ENCODE measurements at regions not wholly inside any gene's neighbourhood (a gene's known extent, or its start where the extent isn't known, plus 50 kb on each side); places are given as distances from the start of the nearest gene placed in this dataset.
"Not testable (repeated sequence)": the region's sequence is repeated elsewhere in the genome, so short reads cannot be mapped to it uniquely, and the experiment has no call there.

GRCh38 chr13:24944073-24944472, 151.9 kb upstream of the PABPC3 start:
- H3K4me3 ChIP-seq (replicated peaks in 1 of 3); intact Hi-C loops (cut with DNase I); H3K9me3 ChIP-seq; H3K27me3 ChIP-seq; H3K36me3 ChIP-seq: not testable (repeated sequence)
- Histone ChIP-seq H3K4me1 (peaks cover 8 to 17% of the 10 kb centered on the region in 2 donors), H3K27ac (peak overlapping the region; percentile 60 to 90 (median 86))
- DNase-seq, result peak; percentile 58 to 71
- peak in 1 of 2 donors; percentile 5 for TF ChIP-seq POLR2A (IDR thresholded peaks at IDR 0.05)
- 26 to 51% methylated on average over 3 to 4 of the region's 4 CpGs for WGBS, 2 donors

DNA sequence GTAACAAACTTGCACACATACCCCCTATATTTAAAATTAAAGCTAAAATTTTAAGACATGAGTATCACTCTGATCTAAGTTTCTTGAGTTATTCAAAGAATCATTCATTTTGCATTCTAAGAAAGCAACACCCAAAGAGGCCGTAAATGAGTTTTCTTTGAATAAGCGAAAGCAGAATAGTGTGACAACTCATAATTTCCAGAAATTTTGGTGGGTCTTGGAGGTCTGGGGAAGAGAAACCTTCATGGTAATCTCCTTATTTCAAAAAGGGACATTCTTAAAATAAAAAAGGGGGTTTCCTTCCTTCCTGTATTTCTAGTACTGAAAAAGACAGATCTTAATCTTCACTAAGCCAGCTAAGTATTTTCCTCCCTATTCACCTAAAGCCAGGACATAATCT, 147.0 kb upstream of the PABPC3 start:
- H3K4me3 ChIP-seq (replicated peaks in 1 of 3); H3K4me1 ChIP-seq; H3K27me3 ChIP-seq; H3K27ac ChIP-seq; intact Hi-C loops (cut with DNase I); H3K9me3 ChIP-seq; H3K36me3 ChIP-seq; DNase-seq: not testable (repeated sequence)
- 88 to 96% methylated on average over 2 of the region's 2 CpGs for WGBS, 2 donors

GRCh38 chr13:24950611-24951010, 145.3 kb upstream of the PABPC3 start:
- H3K27me3 ChIP-seq; intact Hi-C loops (cut with DNase I); H3K27ac ChIP-seq; H3K4me3 ChIP-seq (replicated peaks in 1 of 3); H3K9me3 ChIP-seq; H3K36me3 ChIP-seq; DNase-seq; H3K4me1 ChIP-seq: not testable (repeated sequence)

GRCh38 chr13:24967970-24968369, 128.0 kb upstream of the PABPC3 start:
- peak overlapping the region; percentile 35 to 80 (median 58) for H3K27ac ChIP-seq
- H3K36me3 ChIP-seq; H3K9me3 ChIP-seq; H3K27me3 ChIP-seq; DNase-seq; intact Hi-C loops (cut with DNase I); H3K4me1 ChIP-seq: not testable (repeated sequence)
- peak overlapping the region in 2 of 3 donors; percentile 26 to 62 for H3K4me3 ChIP-seq (replicated peaks in 1 of 3)
- WGBS, 2 donors, result 0% methylated on average over 5 of the region's 5 CpGs
- TF ChIP-seq POLR2A (IDR thresholded peaks at IDR 0.05), result peak in 1 of 2 donors; percentile 32

DNA sequence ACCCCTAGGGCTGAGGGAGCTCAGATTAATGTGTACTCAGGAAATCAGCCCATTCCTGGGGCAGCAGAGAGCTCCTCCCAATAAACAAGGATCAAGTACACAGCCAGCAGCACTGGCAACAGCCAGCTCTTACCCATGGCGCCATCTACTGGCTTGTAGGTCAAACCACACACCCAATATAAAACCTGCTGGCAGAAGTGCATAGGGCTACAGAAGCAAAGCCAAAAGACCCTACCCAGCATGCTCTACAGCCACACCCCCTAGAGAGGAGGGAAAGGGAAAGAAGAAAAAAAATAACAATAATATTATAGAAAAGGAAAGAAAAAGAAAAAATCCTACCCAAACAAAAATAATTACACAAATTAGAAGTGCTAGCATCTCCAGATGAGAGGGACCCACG, 127.5 kb upstream of the PABPC3 start:
- H3K9me3 ChIP-seq; H3K4me1 ChIP-seq; H3K27me3 ChIP-seq; intact Hi-C loops (cut with DNase I); H3K36me3 ChIP-seq: not testable (repeated sequence)
- H3K4me3 ChIP-seq (replicated peaks in 1 of 3), result peak overlapping the region in 1 of 3 donors; percentile 62
- peak overlapping the region in 2 of 3 donors; percentile 58 to 80 for H3K27ac ChIP-seq
- WGBS, 2 donors, result 41 to 45% methylated on average over 2 of the region's 2 CpGs
- peak; percentile 18 to 31 for DNase-seq
- TF ChIP-seq, protein P1, sequence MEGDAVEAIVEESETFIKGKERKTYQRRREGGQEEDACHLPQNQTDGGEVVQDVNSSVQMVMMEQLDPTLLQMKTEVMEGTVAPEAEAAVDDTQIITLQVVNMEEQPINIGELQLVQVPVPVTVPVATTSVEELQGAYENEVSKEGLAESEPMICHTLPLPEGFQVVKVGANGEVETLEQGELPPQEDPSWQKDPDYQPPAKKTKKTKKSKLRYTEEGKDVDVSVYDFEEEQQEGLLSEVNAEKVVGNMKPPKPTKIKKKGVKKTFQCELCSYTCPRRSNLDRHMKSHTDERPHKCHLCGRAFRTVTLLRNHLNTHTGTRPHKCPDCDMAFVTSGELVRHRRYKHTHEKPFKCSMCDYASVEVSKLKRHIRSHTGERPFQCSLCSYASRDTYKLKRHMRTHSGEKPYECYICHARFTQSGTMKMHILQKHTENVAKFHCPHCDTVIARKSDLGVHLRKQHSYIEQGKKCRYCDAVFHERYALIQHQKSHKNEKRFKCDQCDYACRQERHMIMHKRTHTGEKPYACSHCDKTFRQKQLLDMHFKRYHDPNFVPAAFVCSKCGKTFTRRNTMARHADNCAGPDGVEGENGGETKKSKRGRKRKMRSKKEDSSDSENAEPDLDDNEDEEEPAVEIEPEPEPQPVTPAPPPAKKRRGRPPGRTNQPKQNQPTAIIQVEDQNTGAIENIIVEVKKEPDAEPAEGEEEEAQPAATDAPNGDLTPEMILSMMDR (IDR thresholded peaks at IDR 0.05), result peak in 4 of 6 experiments; percentile 18 to 68 (median 40)

- H3K27me3 ChIP-seq; intact Hi-C loops (cut with DNase I); H3K9me3 ChIP-seq; H3K4me3 ChIP-seq (replicated peaks in 1 of 3); H3K27ac ChIP-seq; DNase-seq; H3K4me1 ChIP-seq; H3K36me3 ChIP-seq: not testable (repeated sequence)
- 74 to 78% methylated on average over 9 of the region's 9 CpGs for WGBS, 2 donors
These were observed 122.8 kb upstream of the PABPC3 start for GRCh38 chr13:24973102-24973501.

- H3K9me3 ChIP-seq; H3K36me3 ChIP-seq; intact Hi-C loops (cut with DNase I); H3K4me3 ChIP-seq (replicated peaks in 1 of 3); H3K4me1 ChIP-seq; H3K27ac ChIP-seq; DNase-seq; H3K27me3 ChIP-seq: not testable (repeated sequence)
- 57 to 71% methylated on average over 3 of the region's 3 CpGs for WGBS, 2 donors
These were observed 114.6 kb upstream of the PABPC3 start for GRCh38 chr13:24981181-24981803.

DNA sequence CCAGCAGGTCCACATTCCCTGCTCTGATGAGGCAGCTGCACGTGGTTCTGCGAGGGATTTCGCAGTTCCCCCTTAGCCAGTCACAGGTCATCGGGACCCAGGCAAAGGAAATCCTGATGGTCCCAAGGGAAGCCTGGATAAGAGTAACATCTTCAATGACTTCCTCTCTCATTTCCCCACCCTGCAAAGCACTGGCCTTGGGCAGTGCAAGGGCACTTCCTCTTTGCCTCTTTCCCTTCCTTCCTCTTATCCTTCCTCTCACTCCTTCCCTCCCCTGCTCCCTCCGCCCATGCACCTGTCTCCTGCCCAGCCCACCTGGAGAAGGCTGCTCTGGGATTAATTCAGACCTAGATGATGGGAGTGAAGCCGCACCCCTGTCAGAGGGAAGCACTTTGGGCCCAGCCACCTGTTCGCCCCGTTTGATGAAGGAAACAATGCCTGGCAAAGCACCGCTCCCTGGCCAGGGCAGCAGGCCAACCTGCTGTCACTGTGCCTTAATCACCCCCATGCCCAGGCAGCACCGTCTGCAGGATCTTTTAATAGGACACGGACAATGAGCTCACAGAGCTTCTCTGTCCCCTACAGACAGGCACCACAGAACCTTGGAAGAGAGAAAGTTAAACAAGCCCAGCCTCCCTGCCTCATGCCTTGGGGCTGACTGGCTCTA, 113.5 kb upstream of the PABPC3 start:
- Histone ChIP-seq H3K27me3 (no peaks in the 10 kb centered on the region), H3K27ac (no peak overlapping the region), H3K4me3 (replicated peaks in 1 of 3) (no peak overlapping the region), H3K4me1 (no peaks in the 10 kb centered on the region), H3K9me3 (no peaks in the 10 kb centered on the region), H3K36me3 (no peaks in the 10 kb centered on the region)
- intact Hi-C loops (cut with DNase I), result no loop called here
- TF ChIP-seq, protein P1 (IDR thresholded peaks at IDR 0.05), result no peak
- no peak for TF ChIP-seq POLR2A (IDR thresholded peaks at IDR 0.05)
- WGBS, 2 donors, result 58 to 59% methylated on average over 11 of the region's 11 CpGs
- DNase-seq, result peak in 1 of 2 donors; percentile 27
